HEK293 (cell line): ENCODE measurements at regions not wholly inside any gene's neighbourhood (a gene's known extent, or its start where the extent isn't known, plus 50 kb on each side); places are given as distances from the start of the nearest gene placed in this dataset.

ENCODE experiments used
- CTCF ChIA-PET: fragments of 350-600 bp; formaldehyde crosslinking; extraction: SDS; loops from one replicate; lab custom pipeline; 2021; ENCODE audit warnings: antibody characterized with exemption; lab: Yijun Ruan, JAX
- POLR2A ChIA-PET: fragments of 300-600 bp; formaldehyde crosslinking; extraction: SDS; loops from one replicate; lab custom pipeline; 2020; ENCODE audit warnings: antibody characterized with exemption, inconsistent platforms; lab: Yijun Ruan, JAX
- H3K27ac ChIP-seq: fragments of 200-500 bp; sonication (Bioruptor generic); 2 replicates; pipeline ENCODE4 v1.5.1; 2014; ENCODE audit warnings: low read depth, low read length, control low read depth, inconsistent platforms; ENCODE audit errors: extremely low read depth
- H3K36me3 ChIP-seq, 2 experiments: fragments of 200-500 bp in 1 of 2; sonication (Bioruptor generic) in 1 of 2; 1 replicate in 1 of 2; 2 replicates in 1 of 2; pipeline ENCODE4 v1.5.1; 2014 to 2017; ENCODE audit warnings: inconsistent platforms in 2 of 2, low read length in 2 of 2; ENCODE audit not compliant: control insufficient read depth in 2 of 2, insufficient read depth in 1 of 2
- H3K4me1 ChIP-seq: fragments of 200-500 bp; sonication (Bioruptor generic); 2 replicates; pipeline ENCODE4 v1.5.1; 2014; ENCODE audit warnings: mild to moderate bottlenecking, low read length, inconsistent platforms; ENCODE audit not compliant: control insufficient read depth, insufficient read depth
- H3K4me3 ChIP-seq: 2 replicates; pipeline ENCODE4 v1.5.1; 2011; ENCODE audit warnings: low read depth, mild to moderate bottlenecking, control low read depth, low read length, moderate library complexity
- H3K9me3 ChIP-seq: fragments of 200-500 bp; sonication (Bioruptor generic); 2 replicates; pipeline ENCODE4 v1.5.1; 2014; ENCODE audit warnings: low read depth, low read length, inconsistent platforms; ENCODE audit not compliant: control insufficient read depth, insufficient read depth
- KLF7 ChIP-seq: fragments of 450-650 bp; formaldehyde crosslinking; IDR thresholded peaks from 2 replicates; pipeline ENCODE4 v1.5.1; 2016; ENCODE audit warnings: missing biosample characterization, missing genetic modification characterization, borderline replicate concordance
- OVOL3 ChIP-seq: fragments of 450-650 bp; formaldehyde crosslinking; IDR thresholded peaks from 2 replicates; pipeline ENCODE4 v1.5.1; 2016; ENCODE audit warnings: missing biosample characterization, missing genetic modification characterization
- TCF7L2 ChIP-seq: IDR thresholded peaks from 2 replicates; pipeline ENCODE4 v1.6.1; 2011; ENCODE audit warnings: low read depth, mild to moderate bottlenecking, inconsistent platforms, low read length, moderate library complexity, borderline replicate concordance
- WT1 ChIP-seq: fragments of 450-650 bp; formaldehyde crosslinking; IDR thresholded peaks from 2 replicates; pipeline ENCODE4 v1.5.1; 2016; ENCODE audit warnings: missing biosample characterization, missing genetic modification characterization
- YY1 ChIP-seq: fragments of 450-650 bp; formaldehyde crosslinking; IDR thresholded peaks from 2 replicates; pipeline ENCODE4 v1.5.1; 2018; ENCODE audit warnings: missing biosample characterization, missing genetic modification characterization
- ZBTB1 ChIP-seq: fragments of 450-650 bp; formaldehyde crosslinking; IDR thresholded peaks from 2 replicates; pipeline ENCODE4 v1.5.1; 2016; ENCODE audit warnings: missing biosample characterization, missing genetic modification characterization
- ZBTB20 ChIP-seq: fragments of 450-650 bp; formaldehyde crosslinking; IDR thresholded peaks from 2 replicates; pipeline ENCODE4 v1.5.1; 2016; ENCODE audit warnings: missing biosample characterization, missing genetic modification characterization
- ZBTB48 ChIP-seq: fragments of 450-650 bp; formaldehyde crosslinking; IDR thresholded peaks from 2 replicates; pipeline ENCODE4 v1.5.1; 2016; ENCODE audit warnings: missing biosample characterization, missing genetic modification characterization
- ZBTB8A ChIP-seq: fragments of 450-650 bp; formaldehyde crosslinking; IDR thresholded peaks from 2 replicates; pipeline ENCODE4 v1.5.1; 2016; ENCODE audit warnings: missing biosample characterization, missing genetic modification characterization
- ZEB2 ChIP-seq: fragments of 450-650 bp; formaldehyde crosslinking; IDR thresholded peaks from 2 replicates; pipeline ENCODE4 v1.5.1; 2016; ENCODE audit warnings: missing biosample characterization, missing genetic modification characterization
- ZFHX2 ChIP-seq: fragments of 450-650 bp; formaldehyde crosslinking; conservative IDR thresholded peaks from 2 replicates; pipeline ENCODE4 v1.5.1; 2016; ENCODE audit warnings: missing biosample characterization, missing genetic modification characterization
- ZNF16 ChIP-seq: fragments of 450-650 bp; formaldehyde crosslinking; IDR thresholded peaks from 2 replicates; pipeline ENCODE4 v1.5.1; 2016; ENCODE audit warnings: low read depth, missing biosample characterization, missing genetic modification characterization
- ZNF302 ChIP-seq: fragments of 450-650 bp; formaldehyde crosslinking; IDR thresholded peaks from 2 replicates; pipeline ENCODE4 v1.5.1; 2016; ENCODE audit warnings: missing biosample characterization, missing genetic modification characterization, low read depth
- ZNF324 ChIP-seq: fragments of 450-650 bp; formaldehyde crosslinking; IDR thresholded peaks from 2 replicates; pipeline ENCODE4 v1.5.1; 2016; ENCODE audit warnings: missing biosample characterization, missing genetic modification characterization
- ZNF501 ChIP-seq: fragments of 450-650 bp; formaldehyde crosslinking; IDR thresholded peaks from 2 replicates; pipeline ENCODE4 v1.5.1; 2016; ENCODE audit warnings: missing biosample characterization, missing genetic modification characterization
- ZNF510 ChIP-seq: fragments of 450-650 bp; formaldehyde crosslinking; IDR thresholded peaks from 2 replicates; pipeline ENCODE4 v1.5.1; 2018; ENCODE audit warnings: mild to moderate bottlenecking, missing genetic modification characterization, missing biosample characterization; ENCODE audit not compliant: insufficient replicate concordance
- ZNF830 ChIP-seq: fragments of 450-650 bp; IDR thresholded peaks from 2 replicates; pipeline ENCODE4 v1.5.0; 2018; ENCODE audit warnings: missing biosample characterization, missing genetic modification characterization, low read depth, mild to moderate bottlenecking, moderate library complexity
- ZXDB ChIP-seq: fragments of 450-650 bp; formaldehyde crosslinking; IDR thresholded peaks from 2 replicates; pipeline ENCODE4 v1.5.1; 2016; ENCODE audit warnings: missing biosample characterization, missing genetic modification characterization
- TF ChIP-seq, protein P1 (sequence below): fragments of 450-650 bp; formaldehyde crosslinking; IDR thresholded peaks from 2 replicates; pipeline ENCODE4 v1.5.1; 2016; ENCODE audit warnings: missing biosample characterization, missing genetic modification characterization
- TF ChIP-seq, protein P2 (sequence below): fragments of 450-650 bp; formaldehyde crosslinking; IDR thresholded peaks from 2 replicates; pipeline ENCODE4 v1.5.1; 2016; ENCODE audit warnings: missing biosample characterization, missing genetic modification characterization
- TF ChIP-seq, protein P3 (sequence below): fragments of 450-650 bp; formaldehyde crosslinking; IDR thresholded peaks from 2 replicates; pipeline ENCODE4 v1.5.1; 2016; ENCODE audit warnings: missing biosample characterization, missing genetic modification characterization
- TF ChIP-seq, protein P4 (sequence below): fragments of 450-650 bp; formaldehyde crosslinking; IDR thresholded peaks from 2 replicates; pipeline ENCODE4 v1.5.1; 2016; ENCODE audit warnings: missing biosample characterization, missing genetic modification characterization

DNA sequence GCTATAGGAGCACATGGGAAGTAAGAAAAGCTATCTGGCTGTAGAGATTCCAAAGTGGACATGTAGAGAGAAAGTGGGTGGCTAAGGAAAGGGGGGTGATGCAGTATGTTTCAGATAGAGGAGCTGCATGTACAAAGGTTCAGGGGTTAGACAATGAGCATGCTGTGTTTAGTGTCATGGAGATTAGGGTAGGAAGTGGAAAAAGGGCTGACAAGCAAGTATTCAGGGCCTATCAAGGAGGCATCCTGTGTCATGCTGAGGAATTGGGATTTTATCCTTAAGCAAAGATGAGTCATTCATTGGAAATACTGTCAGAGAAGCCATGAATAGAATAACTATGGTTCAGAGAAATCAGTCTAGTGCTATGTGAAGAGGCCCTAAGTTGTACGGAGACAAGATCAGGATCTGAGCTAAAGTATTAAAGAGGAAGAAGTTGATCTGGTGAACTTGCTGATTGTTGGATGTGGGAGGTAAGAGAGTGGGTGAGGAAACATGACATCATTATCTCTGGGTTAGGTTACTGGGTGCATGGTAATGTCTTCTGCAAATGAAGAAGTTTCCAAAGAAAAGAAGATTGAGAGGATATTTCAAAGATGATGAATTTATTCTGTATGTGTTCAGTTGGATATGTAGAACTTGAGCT, 176.7 kb upstream of the GOLIM4 start (continued):
- TF ChIP-seq ZXDB (tag by site-specific recombination): no peak
- TF ChIP-seq OVOL3: no peak
- TF ChIP-seq, protein P1, sequence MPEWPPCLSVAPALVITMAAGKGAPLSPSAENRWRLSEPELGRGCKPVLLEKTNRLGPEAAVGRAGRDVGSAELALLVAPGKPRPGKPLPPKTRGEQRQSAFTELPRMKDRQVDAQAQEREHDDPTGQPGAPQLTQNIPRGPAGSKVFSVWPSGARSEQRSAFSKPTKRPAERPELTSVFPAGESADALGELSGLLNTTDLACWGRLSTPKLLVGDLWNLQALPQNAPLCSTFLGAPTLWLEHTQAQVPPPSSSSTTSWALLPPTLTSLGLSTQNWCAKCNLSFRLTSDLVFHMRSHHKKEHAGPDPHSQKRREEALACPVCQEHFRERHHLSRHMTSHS: no peak
- TF ChIP-seq ZNF324: no peak
- peak; percentile 63 for TF ChIP-seq ZFHX2 (tag by site-specific recombination)
- TF ChIP-seq KLF7 (tag by site-specific recombination): no peak
- TF ChIP-seq YY1 (tag by site-specific recombination): no peak
- no peak for TF ChIP-seq ZEB2 (tag by site-specific recombination)
- TF ChIP-seq ZBTB20: no peak

DNA sequence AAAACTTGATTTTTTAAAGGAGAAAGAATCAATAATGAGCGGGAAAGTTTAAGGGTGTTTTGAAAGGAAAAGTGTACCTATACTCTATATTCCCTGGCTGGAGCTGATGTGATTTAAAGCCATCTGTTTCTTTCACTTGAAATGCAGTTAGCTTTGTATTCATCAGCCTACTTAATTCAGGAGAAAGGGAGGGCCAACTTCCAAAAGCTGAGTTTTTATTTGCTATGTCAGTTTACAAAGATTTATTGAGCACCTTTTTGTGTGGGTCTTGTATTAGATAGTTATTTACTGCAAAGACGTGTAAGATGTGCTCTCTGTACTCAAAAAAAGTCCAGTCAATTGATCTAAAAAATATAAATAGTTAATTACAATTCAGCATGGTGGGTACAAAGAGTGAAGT, 176.2 kb upstream of the GOLIM4 start:
- Histone ChIP-seq H3K27ac (no peak overlapping the region), H3K4me3 (no peak overlapping the region), H3K9me3 (no peaks in the 10 kb centered on the region; the same call in 1 of the 2 replicates), H3K36me3 (no peaks in the 10 kb centered on the region), H3K4me1 (no peaks in the 10 kb centered on the region)
- POLR2A ChIA-PET: no interaction called here
- no peak for TF ChIP-seq TCF7L2
- no peak for TF ChIP-seq WT1 (tag by site-specific recombination)
- TF ChIP-seq, protein P2, sequence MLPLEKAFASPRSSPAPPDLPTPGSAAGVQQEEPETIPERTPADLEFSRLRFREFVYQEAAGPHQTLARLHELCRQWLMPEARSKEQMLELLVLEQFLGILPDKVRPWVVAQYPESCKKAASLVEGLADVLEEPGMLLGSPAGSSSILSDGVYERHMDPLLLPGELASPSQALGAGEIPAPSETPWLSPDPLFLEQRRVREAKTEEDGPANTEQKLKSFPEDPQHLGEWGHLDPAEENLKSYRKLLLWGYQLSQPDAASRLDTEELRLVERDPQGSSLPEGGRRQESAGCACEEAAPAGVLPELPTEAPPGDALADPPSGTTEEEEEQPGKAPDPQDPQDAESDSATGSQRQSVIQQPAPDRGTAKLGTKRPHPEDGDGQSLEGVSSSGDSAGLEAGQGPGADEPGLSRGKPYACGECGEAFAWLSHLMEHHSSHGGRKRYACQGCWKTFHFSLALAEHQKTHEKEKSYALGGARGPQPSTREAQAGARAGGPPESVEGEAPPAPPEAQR (tag by site-specific recombination): no peak
- TF ChIP-seq, protein P3, sequence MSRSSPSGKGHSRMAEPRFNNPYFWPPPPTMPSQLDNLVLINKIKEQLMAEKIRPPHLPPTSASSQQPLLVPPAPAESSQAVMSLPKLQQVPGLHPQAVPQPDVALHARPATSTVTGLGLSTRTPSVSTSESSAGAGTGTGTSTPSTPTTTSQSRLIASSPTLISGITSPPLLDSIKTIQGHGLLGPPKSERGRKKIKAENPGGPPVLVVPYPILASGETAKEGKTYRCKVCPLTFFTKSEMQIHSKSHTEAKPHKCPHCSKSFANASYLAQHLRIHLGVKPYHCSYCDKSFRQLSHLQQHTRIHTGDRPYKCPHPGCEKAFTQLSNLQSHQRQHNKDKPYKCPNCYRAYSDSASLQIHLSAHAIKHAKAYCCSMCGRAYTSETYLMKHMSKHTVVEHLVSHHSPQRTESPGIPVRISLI (tag by site-specific recombination): no peak
- no peak for TF ChIP-seq ZNF302 (tag by site-specific recombination)
- TF ChIP-seq ZBTB8A (tag by site-specific recombination): no peak
- no peak for TF ChIP-seq ZBTB1 (tag by site-specific recombination)
- TF ChIP-seq ZBTB48: no peak
- no peak for TF ChIP-seq ZNF16 (tag by site-specific recombination)
- TF ChIP-seq ZNF510 (tag by site-specific recombination): no peak
- no peak for TF ChIP-seq ZNF830
- TF ChIP-seq ZNF501: no peak
- TF ChIP-seq, protein P4, sequence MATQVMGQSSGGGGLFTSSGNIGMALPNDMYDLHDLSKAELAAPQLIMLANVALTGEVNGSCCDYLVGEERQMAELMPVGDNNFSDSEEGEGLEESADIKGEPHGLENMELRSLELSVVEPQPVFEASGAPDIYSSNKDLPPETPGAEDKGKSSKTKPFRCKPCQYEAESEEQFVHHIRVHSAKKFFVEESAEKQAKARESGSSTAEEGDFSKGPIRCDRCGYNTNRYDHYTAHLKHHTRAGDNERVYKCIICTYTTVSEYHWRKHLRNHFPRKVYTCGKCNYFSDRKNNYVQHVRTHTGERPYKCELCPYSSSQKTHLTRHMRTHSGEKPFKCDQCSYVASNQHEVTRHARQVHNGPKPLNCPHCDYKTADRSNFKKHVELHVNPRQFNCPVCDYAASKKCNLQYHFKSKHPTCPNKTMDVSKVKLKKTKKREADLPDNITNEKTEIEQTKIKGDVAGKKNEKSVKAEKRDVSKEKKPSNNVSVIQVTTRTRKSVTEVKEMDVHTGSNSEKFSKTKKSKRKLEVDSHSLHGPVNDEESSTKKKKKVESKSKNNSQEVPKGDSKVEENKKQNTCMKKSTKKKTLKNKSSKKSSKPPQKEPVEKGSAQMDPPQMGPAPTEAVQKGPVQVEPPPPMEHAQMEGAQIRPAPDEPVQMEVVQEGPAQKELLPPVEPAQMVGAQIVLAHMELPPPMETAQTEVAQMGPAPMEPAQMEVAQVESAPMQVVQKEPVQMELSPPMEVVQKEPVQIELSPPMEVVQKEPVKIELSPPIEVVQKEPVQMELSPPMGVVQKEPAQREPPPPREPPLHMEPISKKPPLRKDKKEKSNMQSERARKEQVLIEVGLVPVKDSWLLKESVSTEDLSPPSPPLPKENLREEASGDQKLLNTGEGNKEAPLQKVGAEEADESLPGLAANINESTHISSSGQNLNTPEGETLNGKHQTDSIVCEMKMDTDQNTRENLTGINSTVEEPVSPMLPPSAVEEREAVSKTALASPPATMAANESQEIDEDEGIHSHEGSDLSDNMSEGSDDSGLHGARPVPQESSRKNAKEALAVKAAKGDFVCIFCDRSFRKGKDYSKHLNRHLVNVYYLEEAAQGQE (tag by site-specific recombination): no peak
- CTCF ChIA-PET: interaction anchor here (0.8 kb wide), 1 partner anchor 61 kb away, joined by 4 read pairs; no protein-coding TSS in a partner anchor
